DMS153 (cell line): ENCODE measurements at regions not wholly inside any gene's neighbourhood (a gene's known extent, or its start where the extent isn't known, plus 50 kb on each side); places are given as distances from the start of the nearest gene placed in this dataset.
"Not testable (repeated sequence)": the region's sequence is repeated elsewhere in the genome, so short reads cannot be mapped to it uniquely, and the experiment has no call there.

ENCODE experiments used
- DNase-seq: peaks from one replicate; lab custom pipeline; 2025; lab: John Stamatoyannopoulos, UW

- no peak for DNase-seq
These were observed 1446.7 kb downstream of the FAM181B start for GRCh38 chr11:81286959-81287358.

DNA sequence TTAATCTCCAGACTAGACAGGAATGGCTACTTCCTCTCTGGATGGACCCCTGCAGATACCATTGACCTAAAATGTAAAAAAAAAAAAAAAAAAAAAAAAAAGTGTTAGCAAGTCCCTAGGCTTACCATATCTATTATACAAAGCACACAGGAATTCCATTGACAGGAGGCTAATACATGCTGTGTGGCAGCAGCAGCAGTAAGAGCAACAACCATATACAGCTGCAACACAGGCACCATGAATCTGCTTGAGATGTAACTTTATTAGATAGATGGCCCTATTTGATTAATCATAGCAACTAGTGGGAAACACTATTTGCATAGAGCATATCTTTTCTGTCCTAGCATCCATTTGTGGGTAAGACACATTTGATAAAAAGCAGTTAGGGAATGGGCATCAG lies 1447.1 kb downstream of the FAM181B start:
- DNase-seq, result no peak

DNA sequence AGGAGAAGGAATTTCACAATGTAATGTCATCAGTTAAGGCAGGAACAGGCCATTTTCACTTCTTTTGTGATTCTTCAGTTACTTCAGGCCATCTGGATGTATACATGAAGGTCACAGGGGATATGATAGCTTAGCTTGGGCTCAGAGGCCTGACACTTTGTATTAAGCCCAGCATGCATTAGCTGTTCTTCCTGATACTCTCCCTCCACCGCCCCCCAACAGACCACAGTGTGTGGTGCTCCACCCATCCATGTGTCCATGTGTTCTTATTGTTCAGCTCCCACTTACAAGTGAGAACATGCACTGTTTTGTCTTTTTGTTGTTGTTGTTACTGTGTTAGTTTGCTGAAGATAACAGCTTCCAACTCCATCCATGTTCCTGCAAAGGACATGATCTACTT lies 1453.4 kb downstream of the FAM181B start:
- not testable (repeated sequence) for DNase-seq

DNA sequence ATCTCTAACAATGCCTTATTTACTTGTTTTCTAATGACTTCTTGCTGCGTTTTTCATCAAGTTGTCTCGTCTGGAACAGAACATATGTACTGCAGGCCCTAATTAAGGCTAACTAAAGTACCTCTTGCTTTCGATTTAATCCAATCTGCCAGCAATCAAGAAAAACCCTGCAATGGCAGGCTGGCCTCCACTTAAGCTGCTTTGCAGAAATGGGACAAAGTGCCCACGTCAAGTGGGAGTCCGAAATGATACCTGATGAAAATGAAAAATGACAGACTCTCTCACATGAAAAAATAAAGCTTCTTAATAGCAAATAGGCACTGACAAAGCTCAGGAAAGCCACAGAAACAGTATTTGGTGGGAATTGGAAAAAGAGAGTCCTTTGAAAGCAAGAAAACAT lies 1454.7 kb downstream of the FAM181B start:
- no peak for DNase-seq

- DNase-seq, result no peak
These were observed 1463.0 kb downstream of the FAM181B start for GRCh38 chr11:81270686-81271085.

- DNase-seq, result no peak
These were observed 1466.4 kb downstream of the FAM181B start for GRCh38 chr11:81267246-81267645.

DNA sequence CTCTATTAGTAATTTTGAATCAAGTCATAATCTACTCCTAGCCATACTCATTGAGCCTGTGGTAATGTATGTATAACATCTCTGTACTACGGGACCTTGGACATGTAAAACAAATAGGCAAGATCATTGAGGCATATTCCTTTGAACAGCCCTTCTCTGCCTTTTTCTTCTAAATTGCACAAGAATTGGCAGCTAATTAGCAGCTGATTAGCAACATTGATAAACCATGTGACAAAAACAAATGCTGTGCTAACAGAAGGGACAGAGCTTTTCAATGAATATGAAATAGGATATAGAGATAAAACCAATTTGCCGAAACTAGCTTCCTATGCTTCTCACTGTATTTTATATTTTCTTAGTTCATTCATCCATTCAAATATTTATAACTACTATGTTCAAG lies 1474.2 kb downstream of the FAM181B start:
- DNase-seq, result no peak

- DNase-seq, result no peak
These were observed 1477.8 kb downstream of the FAM181B start for GRCh38 chr11:81255895-81256294.

GRCh38 chr11:81253244-81253643 lies 1480.4 kb downstream of the FAM181B start:
- DNase-seq, result no peak

- no peak for DNase-seq
These were observed 1486.7 kb downstream of the FAM181B start for GRCh38 chr11:81246941-81247340.

DNA sequence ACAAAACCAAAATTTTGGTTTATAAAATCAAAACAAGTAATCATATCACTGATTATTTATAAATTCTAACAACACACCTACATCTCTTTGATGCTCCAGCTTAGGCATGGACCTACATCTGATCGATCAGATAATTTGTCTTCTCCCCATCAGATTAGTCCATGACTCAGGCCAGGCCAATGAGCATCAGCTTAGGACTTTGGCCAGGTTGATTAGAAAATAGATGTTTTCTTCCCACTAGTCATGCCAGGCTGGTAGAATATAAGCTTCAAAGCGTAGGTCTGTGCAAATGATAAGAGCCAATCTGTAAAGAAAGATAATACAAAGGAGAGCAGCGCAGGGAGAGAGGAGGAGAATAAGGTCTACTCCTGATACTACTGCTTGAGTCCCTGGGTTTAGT lies 1487.9 kb downstream of the FAM181B start:
- DNase-seq, result no peak

GRCh38 chr11:81241672-81242275 lies 1491.9 kb downstream of the FAM181B start:
- no peak for DNase-seq

DNA sequence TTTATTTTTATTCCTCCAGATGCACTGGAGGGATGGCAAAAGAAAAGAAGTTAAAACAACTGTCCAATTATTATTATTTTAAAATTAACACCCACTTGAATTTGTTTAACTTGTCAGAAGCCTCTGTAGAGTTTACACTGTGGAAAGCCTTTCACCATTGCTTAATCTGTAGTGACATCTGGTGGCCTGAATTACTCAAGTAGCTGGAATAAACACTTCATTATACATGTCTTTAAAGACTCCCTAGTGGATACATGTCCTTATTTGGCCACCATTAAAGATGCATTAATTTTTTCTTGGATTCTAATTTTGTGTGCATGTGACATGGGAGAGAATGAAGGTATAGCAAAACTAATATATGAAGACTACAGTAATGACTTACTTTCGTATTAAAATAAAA lies 1496.5 kb downstream of the FAM181B start:
- DNase-seq, result peak; percentile 13

DNA sequence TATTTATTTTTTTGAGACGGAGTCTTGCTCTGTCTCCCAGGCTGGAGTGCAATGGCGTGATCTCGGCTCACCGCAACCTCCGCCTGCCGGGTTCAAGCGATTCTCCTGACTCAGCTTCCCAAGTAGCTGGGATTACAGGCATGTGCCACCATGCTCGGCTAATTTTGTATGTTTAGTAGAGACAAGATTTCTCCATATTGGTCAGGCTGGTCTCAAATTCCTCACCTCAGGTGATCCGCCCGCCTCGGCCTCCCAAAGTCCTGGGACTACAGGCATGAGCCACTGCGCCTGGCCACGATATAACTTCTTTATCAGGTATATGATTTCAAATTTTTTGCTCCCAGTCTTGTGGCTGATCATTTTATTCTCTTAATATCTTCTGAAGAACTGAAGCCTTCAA lies 1506.3 kb downstream of the FAM181B start:
- DNase-seq, result not testable (repeated sequence)

DNA sequence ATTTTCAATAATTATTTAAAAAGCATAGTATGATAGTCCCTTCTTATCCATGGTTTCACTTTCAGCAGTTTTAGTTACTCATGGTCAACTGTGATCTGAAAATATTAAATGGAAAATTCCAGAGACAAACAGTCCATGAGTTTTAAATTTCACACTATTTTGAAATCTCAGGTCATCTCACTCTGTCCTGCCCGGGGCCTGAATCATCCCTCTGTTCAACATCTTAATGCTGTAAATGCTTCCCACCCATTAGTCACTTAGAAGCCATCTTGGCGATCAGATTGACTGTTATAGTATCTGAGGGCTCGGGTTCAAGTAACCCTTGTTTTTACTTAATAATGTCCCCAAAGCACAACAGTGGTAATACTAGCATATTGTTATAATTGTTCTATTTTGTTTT lies 1509.3 kb downstream of the FAM181B start:
- no peak for DNase-seq

DNA sequence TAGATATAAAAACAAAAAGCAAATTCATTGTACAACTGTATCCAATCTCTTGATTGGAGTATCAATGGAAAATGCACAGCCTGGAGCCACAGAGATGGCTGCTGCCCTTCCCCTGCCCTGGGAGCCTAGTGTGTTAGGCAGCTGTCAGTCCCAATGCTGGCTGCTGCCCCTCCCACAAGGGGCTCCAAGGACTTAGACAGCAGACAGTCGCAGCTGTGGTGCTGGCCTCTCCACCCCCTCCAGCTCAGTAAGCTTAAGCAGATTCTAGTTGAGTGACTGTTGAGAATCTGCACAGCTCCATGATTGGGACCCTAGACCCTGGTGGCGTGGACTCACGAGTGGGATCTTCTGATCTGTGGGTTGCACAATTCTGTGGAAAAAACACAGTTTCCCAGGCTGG lies 1511.2 kb downstream of the FAM181B start:
- no peak for DNase-seq

GRCh38 chr11:81220146-81220895 lies 1513.3 kb downstream of the FAM181B start:
- no peak for DNase-seq

GRCh38 chr11:81219661-81220060 lies 1514.0 kb downstream of the FAM181B start:
- DNase-seq, result no peak

DNA sequence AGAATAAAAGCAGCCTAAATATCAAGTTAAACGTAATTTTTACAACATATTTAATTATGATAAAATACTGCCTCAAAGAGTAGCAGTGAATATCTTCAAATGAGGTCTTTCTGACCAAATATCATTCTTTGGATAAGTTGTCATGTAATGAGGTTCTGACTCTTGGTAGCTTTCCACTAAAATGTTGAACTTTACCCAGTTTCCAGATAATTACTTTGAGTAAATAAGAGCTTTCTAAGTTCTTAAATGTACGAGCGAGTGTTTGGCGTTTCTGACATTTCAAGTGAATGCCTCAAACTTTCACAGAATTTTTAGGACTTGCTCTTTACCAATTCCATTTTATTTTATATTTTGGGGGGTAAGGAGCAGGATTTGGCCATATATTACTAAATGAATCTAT lies 1515.2 kb downstream of the FAM181B start:
- no peak for DNase-seq

DNA sequence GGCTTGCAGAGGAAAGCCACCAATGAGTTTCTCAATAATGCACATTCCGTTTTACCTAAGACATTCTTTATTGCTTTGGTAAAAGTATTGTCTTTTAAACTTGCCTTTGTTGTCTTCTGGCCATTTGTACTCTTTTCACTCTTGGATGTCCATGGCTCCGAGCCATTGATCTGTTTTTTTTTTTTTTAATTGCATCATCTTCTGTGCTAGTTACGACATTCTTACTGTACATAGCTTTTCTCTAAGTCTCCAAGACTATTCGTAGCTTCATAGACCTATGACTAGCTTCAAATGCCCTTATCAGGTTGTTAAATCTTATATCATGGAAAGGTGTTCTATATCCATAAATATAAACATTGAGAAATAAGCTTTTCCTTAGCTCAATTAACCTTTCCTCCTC lies 1522.6 kb downstream of the FAM181B start:
- no peak for DNase-seq

DNA sequence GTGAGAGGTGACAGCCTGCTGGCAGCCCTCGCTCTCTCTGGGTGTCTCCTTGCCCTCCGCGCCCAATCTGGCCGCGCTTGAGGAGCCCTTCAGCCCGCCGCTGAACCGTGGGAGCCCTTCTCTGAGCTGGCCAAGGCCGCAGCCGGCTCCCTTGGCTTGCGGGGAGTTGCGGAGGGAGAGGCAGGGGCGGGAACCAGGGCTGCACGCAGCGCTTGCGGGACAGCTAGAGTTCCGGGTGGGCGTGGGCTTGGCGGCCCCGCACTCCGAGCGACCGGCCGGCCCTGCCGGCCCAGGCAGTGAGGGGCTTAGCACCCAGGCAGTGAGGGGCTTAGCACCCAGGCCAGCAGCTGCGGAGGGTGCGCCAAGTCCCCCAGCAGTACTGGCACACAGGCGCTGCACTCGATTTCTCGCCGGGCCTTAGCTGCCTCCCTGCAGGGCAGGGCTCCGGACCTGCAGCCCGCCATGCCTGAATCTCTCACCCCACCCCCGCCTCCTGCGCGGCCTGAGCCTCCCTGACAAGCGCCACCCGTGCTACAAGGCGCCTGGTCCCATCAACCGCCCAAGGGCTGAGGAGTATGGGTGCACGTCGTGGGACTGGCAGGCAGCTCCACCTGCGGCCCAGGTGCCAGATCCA lies 1526.1 kb downstream of the FAM181B start:
- no peak for DNase-seq

GRCh38 chr11:81203876-81204275 lies 1529.8 kb downstream of the FAM181B start:
- no peak for DNase-seq

GRCh38 chr11:81197396-81197795 lies 1536.3 kb downstream of the FAM181B start:
- no peak for DNase-seq
